ENCODE measurements at regions not wholly inside any gene's neighbourhood (a gene's known extent, or its start where the extent isn't known, plus 50 kb on each side); places are given as distances from the start of the nearest gene placed in this dataset.

GRCh38 chr4:186840771-186841301, 117.2 kb upstream of the FAT1 start:
- no peak for TF ChIP-seq ZNF658 (tag by site-specific recombination; IDR thresholded peaks at IDR 0.05)
- TF ChIP-seq, protein P1, sequence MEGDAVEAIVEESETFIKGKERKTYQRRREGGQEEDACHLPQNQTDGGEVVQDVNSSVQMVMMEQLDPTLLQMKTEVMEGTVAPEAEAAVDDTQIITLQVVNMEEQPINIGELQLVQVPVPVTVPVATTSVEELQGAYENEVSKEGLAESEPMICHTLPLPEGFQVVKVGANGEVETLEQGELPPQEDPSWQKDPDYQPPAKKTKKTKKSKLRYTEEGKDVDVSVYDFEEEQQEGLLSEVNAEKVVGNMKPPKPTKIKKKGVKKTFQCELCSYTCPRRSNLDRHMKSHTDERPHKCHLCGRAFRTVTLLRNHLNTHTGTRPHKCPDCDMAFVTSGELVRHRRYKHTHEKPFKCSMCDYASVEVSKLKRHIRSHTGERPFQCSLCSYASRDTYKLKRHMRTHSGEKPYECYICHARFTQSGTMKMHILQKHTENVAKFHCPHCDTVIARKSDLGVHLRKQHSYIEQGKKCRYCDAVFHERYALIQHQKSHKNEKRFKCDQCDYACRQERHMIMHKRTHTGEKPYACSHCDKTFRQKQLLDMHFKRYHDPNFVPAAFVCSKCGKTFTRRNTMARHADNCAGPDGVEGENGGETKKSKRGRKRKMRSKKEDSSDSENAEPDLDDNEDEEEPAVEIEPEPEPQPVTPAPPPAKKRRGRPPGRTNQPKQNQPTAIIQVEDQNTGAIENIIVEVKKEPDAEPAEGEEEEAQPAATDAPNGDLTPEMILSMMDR (tag by site-specific recombination; IDR thresholded peaks at IDR 0.05) = no peak
- TF ChIP-seq ZBTB49 (tag by site-specific recombination; IDR thresholded peaks at IDR 0.05; ENCODE audit: low read depth) = no peak
- TF ChIP-seq GLI2 (tag by site-specific recombination; IDR thresholded peaks at IDR 0.05; ENCODE audit: borderline replicate concordance, low read depth) = no peak
- no peak for TF ChIP-seq ZNF596 (tag by site-specific recombination; IDR thresholded peaks at IDR 0.05)
- TF ChIP-seq, protein P2, sequence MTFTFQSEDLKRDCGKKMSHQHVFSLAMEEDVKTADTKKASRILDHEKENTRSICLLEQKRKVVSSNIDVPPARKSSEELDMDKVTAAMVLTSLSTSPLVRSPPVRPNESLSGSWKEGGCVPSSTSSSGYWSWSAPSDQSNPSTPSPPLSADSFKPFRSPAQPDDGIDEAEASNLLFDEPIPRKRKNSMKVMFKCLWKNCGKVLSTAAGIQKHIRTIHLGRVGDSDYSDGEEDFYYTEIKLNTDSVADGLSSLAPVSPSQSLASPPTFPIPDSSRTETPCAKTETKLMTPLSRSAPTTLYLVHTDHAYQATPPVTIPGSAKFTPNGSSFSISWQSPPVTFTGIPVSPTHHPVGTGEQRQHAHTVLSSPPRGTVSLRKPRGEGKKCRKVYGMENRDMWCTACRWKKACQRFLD (tag by site-specific recombination; IDR thresholded peaks at IDR 0.05) = no peak
- TF ChIP-seq, protein P3, sequence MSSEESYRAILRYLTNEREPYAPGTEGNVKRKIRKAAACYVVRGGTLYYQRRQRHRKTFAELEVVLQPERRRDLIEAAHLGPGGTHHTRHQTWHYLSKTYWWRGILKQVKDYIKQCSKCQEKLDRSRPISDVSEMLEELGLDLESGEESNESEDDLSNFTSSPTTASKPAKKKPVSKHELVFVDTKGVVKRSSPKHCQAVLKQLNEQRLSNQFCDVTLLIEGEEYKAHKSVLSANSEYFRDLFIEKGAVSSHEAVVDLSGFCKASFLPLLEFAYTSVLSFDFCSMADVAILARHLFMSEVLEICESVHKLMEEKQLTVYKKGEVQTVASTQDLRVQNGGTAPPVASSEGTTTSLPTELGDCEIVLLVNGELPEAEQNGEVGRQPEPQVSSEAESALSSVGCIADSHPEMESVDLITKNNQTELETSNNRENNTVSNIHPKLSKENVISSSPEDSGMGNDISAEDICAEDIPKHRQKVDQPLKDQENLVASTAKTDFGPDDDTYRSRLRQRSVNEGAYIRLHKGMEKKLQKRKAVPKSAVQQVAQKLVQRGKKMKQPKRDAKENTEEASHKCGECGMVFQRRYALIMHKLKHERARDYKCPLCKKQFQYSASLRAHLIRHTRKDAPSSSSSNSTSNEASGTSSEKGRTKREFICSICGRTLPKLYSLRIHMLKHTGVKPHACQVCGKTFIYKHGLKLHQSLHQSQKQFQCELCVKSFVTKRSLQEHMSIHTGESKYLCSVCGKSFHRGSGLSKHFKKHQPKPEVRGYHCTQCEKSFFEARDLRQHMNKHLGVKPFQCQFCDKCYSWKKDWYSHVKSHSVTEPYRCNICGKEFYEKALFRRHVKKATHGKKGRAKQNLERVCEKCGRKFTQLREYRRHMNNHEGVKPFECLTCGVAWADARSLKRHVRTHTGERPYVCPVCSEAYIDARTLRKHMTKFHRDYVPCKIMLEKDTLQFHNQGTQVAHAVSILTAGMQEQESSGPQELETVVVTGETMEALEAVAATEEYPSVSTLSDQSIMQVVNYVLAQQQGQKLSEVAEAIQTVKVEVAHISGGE (tag by site-specific recombination; conservative IDR thresholded peaks at IDR 0.05; ENCODE audit: low read depth) = no peak

Data from HEK293 (cell line).